Left forelimb (tissue), 1 donor: ENCODE measurements at regions not wholly inside any gene's neighbourhood (a gene's known extent, or its start where the extent isn't known, plus 50 kb on each side); places are given as distances from the start of the nearest gene placed in this dataset.
"Not testable (repeated sequence)": the region's sequence is repeated elsewhere in the genome, so short reads cannot be mapped to it uniquely, and the experiment has no call there.

Experiments used
- DNase-seq: peaks from one replicate; pipeline ENCODE4 v3.0.0-alpha.2; 2018; ENCODE audit warnings: low spot score

- no peak for DNase-seq
Measured at GRCh38 chr12:58009405-58010195, 68.2 kb downstream of the ATP23 start.

DNA sequence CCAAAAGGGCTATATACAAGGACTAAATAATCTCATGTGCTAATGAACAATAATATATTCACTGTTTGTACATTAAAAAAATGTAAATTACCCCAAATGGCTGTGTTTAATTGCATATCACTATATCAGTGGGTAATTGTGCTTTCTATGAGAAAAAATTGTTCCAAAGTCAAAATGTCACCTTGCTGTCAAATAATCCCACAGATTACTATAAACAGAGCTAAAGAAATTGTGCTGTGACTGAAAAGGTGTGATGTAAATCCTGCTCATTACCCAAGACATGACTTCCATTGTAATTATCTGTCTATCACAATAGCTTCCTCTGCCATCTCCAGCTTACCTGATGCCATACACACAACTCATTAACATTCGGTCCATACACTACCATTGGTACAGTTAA lies 70.3 kb downstream of the ATP23 start:
- DNase-seq: no peak

- DNase-seq: not testable (repeated sequence)
Measured at GRCh38 chr12:58022379-58023020, 81.1 kb downstream of the ATP23 start.

DNA sequence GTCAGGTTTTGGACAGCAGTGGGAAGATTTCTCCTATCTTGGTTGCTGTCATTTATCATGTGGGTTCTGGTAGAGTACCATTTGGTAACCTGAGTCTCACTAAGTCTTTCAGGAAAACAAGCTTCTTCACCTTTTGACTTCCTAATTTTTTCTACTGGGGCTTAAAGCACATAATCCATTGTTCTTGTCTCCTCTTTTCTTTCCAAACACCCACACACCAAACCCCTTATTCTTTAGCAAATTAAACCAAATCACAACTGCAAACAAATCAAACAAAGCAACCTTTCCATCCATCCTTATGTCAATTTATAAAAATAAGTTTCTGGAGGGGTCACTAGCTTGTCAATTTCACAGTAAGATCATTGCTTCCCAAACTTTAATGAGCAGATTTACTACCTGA lies 84.1 kb downstream of the ATP23 start:
- DNase-seq: no peak

DNA sequence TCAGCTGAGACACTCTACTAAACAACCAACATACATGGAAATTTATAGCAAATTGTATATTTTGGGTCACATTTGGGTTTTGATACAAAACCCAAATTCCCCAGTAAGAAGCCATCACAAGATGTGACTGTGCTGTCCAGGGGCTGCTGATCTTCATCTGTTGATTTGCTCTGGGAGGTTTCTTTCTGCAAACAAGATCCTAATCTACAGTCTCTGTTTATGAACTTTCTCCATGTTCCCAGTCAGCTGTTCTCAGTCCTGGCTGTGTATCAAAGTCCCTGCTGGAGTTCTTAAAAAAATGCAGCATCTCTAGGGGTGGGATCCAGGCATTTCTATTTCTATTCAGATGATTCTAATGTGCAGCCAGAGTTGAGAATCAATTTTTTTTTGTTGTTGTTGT lies 85.1 kb downstream of the ATP23 start:
- DNase-seq: no peak

- no peak for DNase-seq
Measured at GRCh38 chr12:58026897-58027891, 85.8 kb downstream of the ATP23 start.

DNA sequence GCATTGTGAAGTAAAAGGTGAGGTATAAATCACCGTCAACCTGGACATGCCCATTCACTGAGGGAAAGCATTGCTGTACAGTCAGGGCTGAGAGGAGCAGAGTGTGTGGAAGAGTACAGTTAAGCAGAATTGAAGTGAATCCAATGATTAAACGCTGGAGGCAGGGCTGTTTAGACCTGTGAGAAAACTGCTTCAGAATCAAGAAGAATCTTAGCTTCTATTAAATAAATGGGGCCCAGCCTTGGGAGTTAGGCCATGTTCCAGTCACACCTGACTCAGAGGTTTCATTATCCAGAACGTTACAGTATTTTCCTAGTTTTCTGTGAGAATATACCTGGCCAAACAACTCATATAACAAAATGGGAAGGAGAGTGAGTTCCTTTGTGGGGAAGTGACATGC lies 86.9 kb downstream of the ATP23 start:
- no peak for DNase-seq

DNA sequence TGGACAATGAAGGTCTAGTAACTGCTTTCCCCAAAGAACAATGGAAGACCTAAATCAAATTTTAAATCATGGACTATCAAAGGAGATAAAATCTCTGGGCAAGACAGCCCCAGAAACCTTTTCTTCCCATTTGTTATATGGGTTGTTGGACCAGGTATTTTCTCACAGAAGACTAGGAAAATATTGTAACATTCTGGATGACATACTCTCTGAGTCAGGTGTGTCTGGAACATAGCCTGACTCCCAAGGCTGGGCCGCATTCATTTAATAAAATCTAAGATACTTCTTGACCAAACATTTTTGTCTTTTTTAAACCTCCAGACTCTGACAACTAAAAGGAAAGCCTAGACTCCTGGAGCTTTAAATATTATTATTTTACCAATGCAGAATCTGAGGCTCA lies 87.9 kb downstream of the ATP23 start:
- DNase-seq: no peak

- no peak for DNase-seq
Measured at GRCh38 chr12:58030566-58031279, 89.4 kb downstream of the ATP23 start.

- DNase-seq: no peak
Measured at GRCh38 chr12:58032156-58032555, 90.8 kb downstream of the ATP23 start.

- DNase-seq: no peak
Measured at GRCh38 chr12:58033831-58034230, 92.5 kb downstream of the ATP23 start.

DNA sequence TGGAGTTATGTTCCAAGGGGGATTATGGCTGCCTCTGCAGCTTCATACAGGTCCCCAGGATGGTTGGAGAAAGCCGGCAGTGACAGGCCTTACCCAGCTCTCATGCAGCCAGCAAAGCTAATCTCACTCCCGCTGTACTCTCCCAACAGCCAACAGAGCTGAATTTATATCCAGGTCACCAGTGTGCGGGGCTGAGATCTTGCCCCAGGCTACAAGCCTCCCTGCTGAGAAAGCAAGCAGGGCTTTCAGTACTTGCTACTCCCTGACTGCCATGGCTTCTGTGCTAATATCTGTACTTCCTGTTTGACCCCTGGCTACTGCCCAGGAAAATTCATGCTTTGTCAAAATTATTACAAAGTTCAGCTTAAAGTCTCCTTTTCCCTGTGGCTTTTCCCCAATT lies 92.9 kb downstream of the ATP23 start:
- DNase-seq: no peak

DNA sequence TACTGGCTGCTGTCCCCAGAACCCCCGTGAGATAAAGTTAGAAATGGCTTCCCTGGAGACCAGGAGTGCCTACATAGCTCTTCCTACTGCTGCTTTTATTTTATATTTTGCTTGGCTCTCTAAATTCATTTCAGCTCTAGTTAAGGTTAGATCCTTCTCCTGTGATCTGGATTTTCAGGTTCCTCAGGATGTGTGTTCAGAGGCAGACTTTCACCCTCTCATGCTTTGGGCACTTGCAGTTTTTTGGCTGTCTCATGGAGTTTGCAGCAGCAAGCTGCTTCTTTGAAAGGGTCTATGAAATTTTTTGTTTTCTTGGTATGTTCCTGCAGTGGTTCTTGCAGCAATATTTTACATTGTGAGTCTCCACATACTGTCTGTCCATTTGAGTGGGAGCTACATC lies 93.3 kb downstream of the ATP23 start:
- no peak for DNase-seq

DNA sequence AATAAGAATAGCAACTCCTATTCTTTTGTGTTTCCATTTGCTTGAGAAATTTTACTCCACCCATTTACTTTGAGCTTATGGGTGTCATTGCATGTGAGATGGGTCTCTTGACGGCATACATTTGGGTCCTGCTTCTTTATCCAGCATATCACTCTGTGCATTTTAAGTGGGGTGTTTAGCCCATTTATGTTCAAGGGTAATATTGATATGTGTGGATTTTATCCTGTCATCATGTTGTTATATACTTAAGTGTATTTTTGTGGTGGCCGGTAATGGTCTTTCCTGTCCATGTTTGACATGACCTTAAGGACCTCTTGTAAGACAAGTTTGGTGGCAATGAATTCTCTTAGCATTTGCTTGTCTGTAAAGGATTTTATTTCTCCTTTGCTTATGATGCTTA lies 100.1 kb downstream of the ATP23 start:
- no peak for DNase-seq

GRCh38 chr12:58044966-58045365 lies 103.6 kb downstream of the ATP23 start:
- no peak for DNase-seq

DNA sequence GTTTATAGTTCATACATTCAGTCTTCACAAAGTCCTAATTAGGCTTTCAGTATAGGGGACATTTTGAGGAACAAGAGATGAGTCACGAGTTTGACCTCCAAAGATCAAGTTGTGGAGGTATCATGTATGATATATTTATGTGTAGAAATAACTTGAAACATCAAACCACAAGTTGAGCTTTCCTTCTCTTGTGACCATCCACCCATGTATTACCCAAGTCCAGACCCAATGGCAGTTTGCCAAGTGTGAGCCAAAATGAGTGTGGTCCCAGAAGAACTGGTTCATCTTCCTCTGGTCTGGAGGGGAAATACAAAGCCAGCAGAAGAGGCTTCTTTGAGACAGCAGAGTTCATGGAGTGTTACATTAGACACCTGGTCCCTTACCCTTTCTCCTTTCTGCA lies 104.9 kb downstream of the ATP23 start:
- no peak for DNase-seq

DNA sequence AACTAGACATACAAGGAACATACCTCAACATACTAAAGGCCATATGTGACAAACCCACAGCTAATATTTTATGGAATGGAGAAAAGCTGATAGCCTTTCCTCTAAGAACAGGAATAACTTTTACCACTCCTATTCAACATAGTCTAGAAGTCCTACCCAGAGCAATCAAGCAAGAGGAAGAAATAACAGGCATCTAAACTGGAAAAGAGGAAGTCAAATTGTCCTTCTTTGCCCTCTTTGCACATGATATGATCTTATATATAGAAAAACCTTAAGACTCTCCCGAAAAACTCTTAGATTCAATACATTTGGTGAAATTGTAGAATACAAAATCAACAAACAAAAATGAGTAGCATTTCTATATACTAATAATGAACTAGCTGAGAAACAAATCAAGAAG lies 110.0 kb downstream of the ATP23 start:
- no peak for DNase-seq

- no peak for DNase-seq
Measured at GRCh38 chr12:58064666-58065065, 123.3 kb downstream of the ATP23 start.

DNA sequence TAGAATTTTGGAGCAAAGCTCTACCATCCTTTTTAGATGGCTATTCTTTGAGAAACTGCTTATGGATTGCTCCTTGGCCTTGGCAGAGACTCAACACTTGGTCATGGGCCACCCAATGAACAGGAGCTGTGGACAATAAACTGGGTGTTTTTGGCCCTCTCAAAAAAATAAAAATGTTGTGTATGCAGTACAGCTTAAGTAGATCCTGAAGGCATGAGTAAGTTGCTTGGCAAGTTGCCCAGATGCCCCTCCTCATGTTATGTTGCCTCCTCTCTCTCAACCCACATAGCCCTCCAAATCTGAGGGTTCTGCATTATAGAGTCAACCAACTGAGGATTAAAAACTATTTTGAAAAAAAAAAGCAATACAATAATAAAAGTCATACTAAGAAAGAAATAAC lies 124.9 kb downstream of the ATP23 start:
- DNase-seq: no peak

GRCh38 chr12:58067610-58068387 lies 126.4 kb downstream of the ATP23 start:
- no peak for DNase-seq

GRCh38 chr12:58068706-58069105 lies 127.3 kb downstream of the ATP23 start:
- no peak for DNase-seq
